B cell (primary cell): ENCODE measurements at regions not wholly inside any gene's neighbourhood (a gene's known extent, or its start where the extent isn't known, plus 50 kb on each side); places are given as distances from the start of the nearest gene placed in this dataset.

Source experiments
- ATAC-seq: fragments of 200-7000 bp; cut with Tn5 transposase; one replicate; pipeline ENCODE4 v1.10.0; 2021; ENCODE audit warnings: low read depth, mild to moderate bottlenecking, moderate number of reproducible peaks, moderate library complexity
- CTCF ChIA-PET: fragments of 350-600 bp; sonication (Branson Sonifier 250); formaldehyde crosslinking; loops from one replicate; lab custom pipeline; 2021; ENCODE audit warnings: antibody characterized with exemption, inconsistent platforms; lab: Charles Lee
- POLR2A ChIA-PET: fragments of 350-600 bp; sonication (Branson Sonifier 250); formaldehyde crosslinking; loops from one replicate; lab custom pipeline; 2021; ENCODE audit warnings: antibody characterized with exemption; lab: Charles Lee
- DNase-seq: peaks from one replicate; pipeline ENCODE4 v3.0.0; 2013
- H2AFZ ChIP-seq: 2 replicates; pipeline ENCODE4 v1.6.1; 2012; ENCODE audit warnings: mild to moderate bottlenecking, low read depth, low read length; ENCODE audit not compliant: insufficient read depth, poor library complexity, severe bottlenecking
- H3K27ac ChIP-seq, 2 donors: 1 replicate in 1 of 2; 2 replicates in 1 of 2; pipeline ENCODE4 v1.5.1; 2012 to 2013; ENCODE audit warnings: low read length in 2 of 2, mild to moderate bottlenecking in 2 of 2, moderate library complexity in 1 of 2
- H3K27me3 ChIP-seq, 4 experiments: fragments of 200-600 bp in 1 of 4; sonication (generic) in 1 of 4; replicated peaks in 1 of 4; 1 replicate in 2 of 4; 2 replicates in 2 of 4; pipeline versions ENCODE4 v1.6.1 to v1.7.0; 2013 to 2016; ENCODE audit warnings: low read length in 3 of 4, mild to moderate bottlenecking in 2 of 4, mixed read lengths in 1 of 4, moderate library complexity in 1 of 4; ENCODE audit not compliant: insufficient read depth in 4 of 4, control insufficient read depth in 3 of 4; ENCODE audit errors: control extremely low read depth in 1 of 4
- H3K36me3 ChIP-seq, 2 experiments: replicated peaks in 1 of 2; 1 replicate in 1 of 2; 2 replicates in 1 of 2; pipeline versions ENCODE4 v1.6.1 to v1.7.1; 2013; ENCODE audit warnings: low read length in 1 of 2; ENCODE audit not compliant: insufficient read depth in 2 of 2, control insufficient read depth in 1 of 2; ENCODE audit errors: control extremely low read depth in 1 of 2, extremely low read depth in 1 of 2
- H3K4me1 ChIP-seq, 2 donors: fragments of 200-600 bp in 1 of 2; sonication (generic) in 1 of 2; 1 replicate in 1 of 2; 2 replicates in 1 of 2; pipeline versions ENCODE4 v1.5.1 to v1.6.1; 2013 to 2017; ENCODE audit warnings: low read length in 2 of 2; ENCODE audit not compliant: control insufficient read depth in 2 of 2, insufficient read depth in 2 of 2
- H3K4me2 ChIP-seq: replicated peaks from 2 replicates; pipeline ENCODE3; 2012; ENCODE audit warnings: mild to moderate bottlenecking, low read depth, low read length; ENCODE audit not compliant: poor library complexity, severe bottlenecking
- H3K4me3 ChIP-seq, 5 experiments: fragments of 200-600 bp in 1 of 5; sonication (generic) in 1 of 5; 1 replicate in 3 of 5; 2 replicates in 2 of 5; pipeline versions ENCODE4 v1.5.1 to v1.7.0; 2011 to 2016; ENCODE audit warnings: low read length in 4 of 5, mild to moderate bottlenecking in 4 of 5, low read depth in 2 of 5, control low read depth in 1 of 5, moderate library complexity in 1 of 5; ENCODE audit not compliant: insufficient read depth in 1 of 5; ENCODE audit errors: control extremely low read depth in 1 of 5, extremely low read depth in 1 of 5
- H3K79me2 ChIP-seq: fragments of 200-600 bp; sonication (generic); one replicate; pipeline ENCODE4 v1.6.0; 2016; ENCODE audit warnings: low read length; ENCODE audit not compliant: control insufficient read depth, insufficient read depth
- H3K9ac ChIP-seq: fragments of 200-600 bp; sonication (generic); 2 replicates; pipeline ENCODE4 v1.6.1; 2017; ENCODE audit warnings: mild to moderate bottlenecking, low read length, moderate library complexity
- H3K9me3 ChIP-seq, 3 donors: one replicate each; pipeline versions ENCODE4 v1.6.1 to v1.7.1; 2013; ENCODE audit warnings: low read length in 2 of 3; ENCODE audit not compliant: control insufficient read depth in 2 of 3, insufficient read depth in 1 of 3; ENCODE audit errors: control extremely low read depth in 1 of 3
- H4K20me1 ChIP-seq: 2 replicates; pipeline ENCODE4 v1.6.0; 2012; ENCODE audit warnings: mild to moderate bottlenecking, low read length; ENCODE audit not compliant: insufficient read depth, control insufficient read depth, poor library complexity, severe bottlenecking
- H3K27ac Mint-ChIP-seq: one replicate; pipeline ENCODE4 v1.8.0; 2021; ENCODE audit warnings: mixed read lengths
- H3K27me3 Mint-ChIP-seq: one replicate; pipeline ENCODE4 v1.8.0; 2021; ENCODE audit warnings: mixed read lengths
- H3K4me1 Mint-ChIP-seq: one replicate; pipeline ENCODE4 v1.8.0; 2021; ENCODE audit warnings: mixed read lengths
- H3K4me3 Mint-ChIP-seq: one replicate; pipeline ENCODE4 v1.8.0; 2021; ENCODE audit warnings: mixed read lengths
- H3K9me3 Mint-ChIP-seq: one replicate; pipeline ENCODE4 v1.8.0; 2022; ENCODE audit warnings: mixed read lengths; ENCODE audit not compliant: insufficient read depth
- EZH2 ChIP-seq: IDR thresholded peaks from 2 replicates; pipeline ENCODE4 v1.6.1; 2012; ENCODE audit warnings: borderline replicate concordance, low read depth, mild to moderate bottlenecking, moderate library complexity, low read length; ENCODE audit not compliant: insufficient read depth, poor library complexity, severe bottlenecking
- WGBS: methylation state at CpG from one replicate; pipeline ENCODE4 v1.1.5; 2013; ENCODE audit warnings: missing lambda C conversion rate; ENCODE audit not compliant: insufficient coverage; 5-methylcytosine and 5-hydroxymethylcytosine counted together
- intact Hi-C: fragments of 100-400 bp; cut with micrococcal nuclease; formaldehyde crosslinking; loops from one replicate; pipeline ENCODE4 v1.10.0; 2022
- TF ChIP-seq, protein P1 (sequence below): fragments of 200-600 bp; IDR thresholded peaks from one replicate; pipeline ENCODE4 v1.8.0; 2022; ENCODE audit warnings: antibody characterized with exemption, mild to moderate bottlenecking

DNA sequence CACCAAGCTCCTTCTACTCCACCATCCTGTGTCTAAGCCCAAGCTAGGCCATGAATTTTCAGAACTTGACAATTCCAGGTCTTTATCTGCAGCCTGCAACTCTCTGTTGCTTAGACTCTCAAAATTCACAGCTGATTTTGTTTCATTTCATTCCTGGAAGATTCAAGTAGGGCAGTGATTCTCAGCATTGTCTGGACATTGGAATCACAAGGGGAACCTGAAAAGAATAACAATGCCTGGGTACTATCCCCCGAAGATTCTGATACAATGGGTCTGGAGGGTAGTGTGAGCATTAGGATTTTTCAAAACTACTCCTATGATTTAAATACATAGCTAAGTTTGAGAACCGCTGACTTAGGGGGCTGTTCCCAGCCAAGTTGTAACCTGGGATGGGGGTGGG, 534.7 kb upstream of the IL12A start:
- H3K9me3 ChIP-seq = no peaks in the 10 kb centered on the region
- H3K9me3 Mint-ChIP-seq = no peaks in the 10 kb centered on the region
- no peak overlapping the region for H3K27ac Mint-ChIP-seq
- DNase-seq (no peak), ATAC-seq (no peak)
- no peaks in the 10 kb centered on the region for H3K36me3 ChIP-seq
- H4K20me1 ChIP-seq = no peaks in the 10 kb centered on the region
- no peaks in the 10 kb centered on the region for H3K27me3 ChIP-seq
- H3K4me1 ChIP-seq = no peaks in the 10 kb centered on the region
- H3K27me3 Mint-ChIP-seq = no peaks in the 10 kb centered on the region
- H3K4me3 ChIP-seq = no peak overlapping the region
- H2AFZ ChIP-seq = no peak overlapping the region
- POLR2A ChIA-PET = no interaction called here
- CTCF ChIA-PET = no interaction called here
- H3K4me1 Mint-ChIP-seq = no peaks in the 10 kb centered on the region
- no peak overlapping the region for H3K4me3 Mint-ChIP-seq
- TF ChIP-seq EZH2 = no peak
- TF ChIP-seq, protein P1, sequence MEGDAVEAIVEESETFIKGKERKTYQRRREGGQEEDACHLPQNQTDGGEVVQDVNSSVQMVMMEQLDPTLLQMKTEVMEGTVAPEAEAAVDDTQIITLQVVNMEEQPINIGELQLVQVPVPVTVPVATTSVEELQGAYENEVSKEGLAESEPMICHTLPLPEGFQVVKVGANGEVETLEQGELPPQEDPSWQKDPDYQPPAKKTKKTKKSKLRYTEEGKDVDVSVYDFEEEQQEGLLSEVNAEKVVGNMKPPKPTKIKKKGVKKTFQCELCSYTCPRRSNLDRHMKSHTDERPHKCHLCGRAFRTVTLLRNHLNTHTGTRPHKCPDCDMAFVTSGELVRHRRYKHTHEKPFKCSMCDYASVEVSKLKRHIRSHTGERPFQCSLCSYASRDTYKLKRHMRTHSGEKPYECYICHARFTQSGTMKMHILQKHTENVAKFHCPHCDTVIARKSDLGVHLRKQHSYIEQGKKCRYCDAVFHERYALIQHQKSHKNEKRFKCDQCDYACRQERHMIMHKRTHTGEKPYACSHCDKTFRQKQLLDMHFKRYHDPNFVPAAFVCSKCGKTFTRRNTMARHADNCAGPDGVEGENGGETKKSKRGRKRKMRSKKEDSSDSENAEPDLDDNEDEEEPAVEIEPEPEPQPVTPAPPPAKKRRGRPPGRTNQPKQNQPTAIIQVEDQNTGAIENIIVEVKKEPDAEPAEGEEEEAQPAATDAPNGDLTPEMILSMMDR = no peak
- H3K27ac ChIP-seq = no peak overlapping the region
- no CpG with 5 or more reads among the region's 2 CpGs for WGBS
- no peaks in the 10 kb centered on the region for H3K79me2 ChIP-seq
- H3K9ac ChIP-seq = no peak overlapping the region
- intact Hi-C loops = no loop called here
- H3K4me2 ChIP-seq = no peak overlapping the region

DNA sequence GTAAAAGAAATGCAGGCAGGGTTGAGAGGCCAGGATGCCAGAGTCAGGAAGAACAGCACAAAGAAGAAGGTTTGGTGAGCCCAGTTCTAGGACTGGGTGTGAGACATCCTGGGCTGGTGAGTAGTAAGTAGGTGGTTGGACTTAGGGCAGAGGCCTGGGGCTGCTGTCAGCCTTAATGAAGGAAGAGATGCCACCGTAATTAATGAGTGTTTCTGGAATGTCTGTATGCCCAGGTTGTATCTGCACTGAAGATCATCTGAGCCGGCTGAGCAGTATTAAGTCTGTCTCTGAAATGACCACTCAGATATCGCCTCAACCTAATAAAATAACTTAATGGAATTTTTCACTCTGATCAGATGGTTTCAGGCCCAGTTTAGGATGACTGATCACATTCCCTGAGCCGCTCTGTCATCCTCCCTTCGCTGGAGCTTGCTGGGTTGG, 532.9 kb upstream of the IL12A start:
- Histone ChIP-seq H3K36me3 (no peaks in the 10 kb centered on the region), H3K27ac (no peak overlapping the region), H3K79me2 (no peaks in the 10 kb centered on the region), H3K4me1 (no peaks in the 10 kb centered on the region), H3K27me3 (no peaks in the 10 kb centered on the region), H3K9ac (no peak overlapping the region), H4K20me1 (no peaks in the 10 kb centered on the region), H3K4me3 (no peak overlapping the region), H3K4me2 (no peak overlapping the region), H2AFZ (no peak overlapping the region), H3K9me3 (no peaks in the 10 kb centered on the region)
- no peak overlapping the region for H3K4me3 Mint-ChIP-seq
- no peak overlapping the region for H3K27ac Mint-ChIP-seq
- ChIA-PET CTCF (no interaction called here), POLR2A (no interaction called here)
- H3K27me3 Mint-ChIP-seq = no peaks in the 10 kb centered on the region
- no peaks in the 10 kb centered on the region for H3K9me3 Mint-ChIP-seq
- ATAC-seq = no peak
- intact Hi-C loops = no loop called here
- no peaks in the 10 kb centered on the region for H3K4me1 Mint-ChIP-seq
- TF ChIP-seq, protein P1 = no peak
- TF ChIP-seq EZH2 = no peak
- no peak for DNase-seq
- 95% methylated on average over 3 of the region's 5 CpGs for WGBS
